ENCODE measurements at regions not wholly inside any gene's neighbourhood (a gene's known extent, or its start where the extent isn't known, plus 50 kb on each side); places are given as distances from the start of the nearest gene placed in this dataset.
"Not testable (repeated sequence)": the region's sequence is repeated elsewhere in the genome, so short reads cannot be mapped to it uniquely, and the experiment has no call there.

DNA sequence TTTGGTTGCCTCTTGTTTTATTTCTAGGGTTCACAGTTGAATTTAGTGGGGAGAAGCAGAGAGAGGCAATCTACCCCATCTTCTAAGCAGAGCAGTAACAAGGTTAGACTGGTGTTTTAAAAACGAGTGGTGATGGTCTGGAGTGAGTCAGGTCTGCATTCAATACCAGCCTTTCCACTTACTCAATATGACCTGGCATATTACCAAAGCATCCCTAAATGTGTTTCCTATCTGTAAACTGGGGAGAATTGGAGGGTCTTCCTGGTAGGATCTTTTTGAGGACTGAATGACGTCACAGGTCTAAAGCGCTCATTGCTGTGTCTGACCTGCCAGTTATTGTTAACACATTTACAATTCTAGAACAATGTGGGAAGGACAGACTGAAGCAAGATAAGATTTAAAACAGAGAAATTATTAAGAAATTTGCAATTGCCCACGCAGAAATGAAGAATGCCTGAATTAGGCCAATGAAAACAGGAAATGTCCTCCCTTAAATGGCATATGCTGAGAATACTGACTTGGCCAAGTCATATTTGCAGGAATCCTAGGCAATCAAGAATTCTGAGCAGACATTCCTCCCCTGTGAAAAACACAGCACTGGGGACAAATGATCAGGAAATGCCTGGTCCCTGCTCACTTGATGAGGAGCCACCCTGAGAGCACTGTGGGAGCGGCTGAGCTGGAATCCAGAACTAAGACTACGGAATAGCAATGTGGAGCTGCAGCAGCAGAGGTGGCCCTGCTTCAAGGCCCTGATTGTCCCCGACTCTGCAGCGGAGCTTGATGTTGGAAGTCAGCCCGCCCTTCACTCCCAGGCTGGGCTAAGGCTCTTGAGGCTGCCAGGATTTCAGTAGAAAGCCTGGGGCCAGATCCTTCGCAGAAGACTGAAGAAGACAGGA lies 184.5 kb upstream of the CXCL12 start:
- no peak for DNase-seq

DNA sequence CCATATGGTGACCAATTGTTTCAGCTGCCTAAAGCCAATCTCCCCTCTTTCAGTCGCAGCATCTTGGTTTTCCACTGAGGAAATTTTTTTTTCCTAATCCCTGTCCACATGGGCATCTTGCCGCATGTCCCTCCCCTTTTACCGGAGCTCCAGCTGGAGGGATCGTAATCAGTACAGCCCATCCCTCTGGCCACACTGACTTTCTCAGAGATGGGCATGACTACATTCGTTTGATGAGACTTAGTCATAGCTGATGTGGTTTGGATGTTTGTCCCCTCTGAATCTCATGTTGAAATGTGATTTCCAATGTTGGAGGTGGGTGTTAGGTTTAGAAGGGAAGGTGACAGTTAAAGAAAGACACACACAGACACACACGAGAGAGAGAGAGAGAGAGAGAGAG lies 186.8 kb upstream of the CXCL12 start:
- DNase-seq, result no peak

DNA sequence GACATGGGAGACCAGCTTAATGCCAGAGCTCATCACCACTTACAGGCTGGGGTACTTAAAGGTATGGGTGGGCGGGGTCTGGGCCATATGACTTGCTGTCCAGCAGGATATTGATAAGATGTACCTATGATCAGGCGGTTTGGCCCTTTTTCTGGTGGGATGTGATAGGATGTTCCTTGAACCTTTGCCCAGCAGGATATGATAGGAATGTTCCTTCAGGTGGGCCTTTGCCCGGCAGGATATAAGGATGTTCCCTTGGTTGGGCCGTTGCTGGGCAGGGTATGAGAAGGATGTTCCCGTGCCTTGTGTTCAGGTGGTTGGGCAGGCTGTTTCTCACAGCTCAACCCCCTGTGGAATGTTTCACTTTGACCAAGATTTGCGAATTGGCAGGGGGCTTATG lies 187.2 kb upstream of the CXCL12 start:
- DNase-seq, result no peak

DNA sequence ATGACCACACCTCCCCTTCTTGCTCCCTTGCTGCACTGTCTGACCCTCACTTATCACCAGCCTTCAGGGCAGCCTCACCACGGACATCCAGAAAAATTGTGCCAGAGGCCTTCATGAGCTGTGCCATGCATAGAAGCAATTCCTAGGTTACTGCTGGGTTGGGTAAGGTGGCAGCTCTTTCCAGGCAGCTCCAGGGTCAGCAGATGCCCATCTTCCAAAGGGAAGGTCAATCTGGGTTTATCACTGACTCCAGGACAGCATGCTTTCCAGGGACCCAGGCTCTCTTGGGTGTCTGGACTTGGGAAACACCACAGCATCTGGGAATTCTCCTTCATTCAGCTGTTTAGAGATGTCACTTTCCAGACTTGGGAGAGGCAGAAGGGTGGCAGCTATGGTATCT lies 188.9 kb upstream of the CXCL12 start:
- no peak for DNase-seq

DNA sequence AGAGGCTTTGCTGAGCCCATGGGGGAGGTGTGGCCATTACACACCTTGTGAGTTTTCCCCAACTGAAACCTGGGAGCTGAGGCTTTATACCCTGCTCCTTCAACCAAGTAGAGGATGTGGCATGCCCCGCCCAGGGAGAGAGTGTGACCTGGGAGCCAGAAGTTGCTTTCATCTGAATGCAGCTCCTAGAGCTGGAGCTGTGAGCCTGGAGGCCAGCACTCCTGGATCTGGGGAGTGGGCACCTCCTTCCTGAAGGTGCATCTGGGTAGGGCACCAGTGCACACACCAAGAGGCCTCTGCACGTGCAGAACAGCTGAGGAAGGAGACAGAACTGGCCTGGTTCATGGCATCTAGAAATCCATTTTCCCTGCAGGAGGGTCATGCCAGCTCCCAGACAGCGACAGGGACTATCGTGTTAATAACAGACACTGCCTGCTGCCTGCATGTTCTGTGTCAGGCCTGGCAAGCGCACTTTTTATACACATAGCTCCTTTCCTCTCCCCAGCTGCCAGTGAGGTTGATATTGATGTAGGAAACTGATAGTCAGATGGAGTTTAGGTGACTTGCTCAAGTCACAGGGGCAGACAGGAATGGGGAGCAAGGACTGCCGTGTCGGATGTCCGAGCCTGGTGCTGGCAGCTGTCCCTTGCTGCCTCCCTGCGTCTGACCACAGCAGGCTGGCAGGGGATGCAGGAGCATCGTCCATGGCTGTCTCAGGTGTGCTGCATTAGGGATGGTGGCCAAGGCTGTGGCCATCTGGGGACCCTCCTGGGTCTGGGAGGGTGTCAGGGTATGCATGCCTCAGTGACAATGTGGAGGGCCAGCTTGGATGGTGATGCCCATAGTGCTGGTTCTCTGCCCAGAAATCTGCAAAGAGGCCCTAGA lies 189.9 kb upstream of the CXCL12 start:
- no peak for DNase-seq

DNA sequence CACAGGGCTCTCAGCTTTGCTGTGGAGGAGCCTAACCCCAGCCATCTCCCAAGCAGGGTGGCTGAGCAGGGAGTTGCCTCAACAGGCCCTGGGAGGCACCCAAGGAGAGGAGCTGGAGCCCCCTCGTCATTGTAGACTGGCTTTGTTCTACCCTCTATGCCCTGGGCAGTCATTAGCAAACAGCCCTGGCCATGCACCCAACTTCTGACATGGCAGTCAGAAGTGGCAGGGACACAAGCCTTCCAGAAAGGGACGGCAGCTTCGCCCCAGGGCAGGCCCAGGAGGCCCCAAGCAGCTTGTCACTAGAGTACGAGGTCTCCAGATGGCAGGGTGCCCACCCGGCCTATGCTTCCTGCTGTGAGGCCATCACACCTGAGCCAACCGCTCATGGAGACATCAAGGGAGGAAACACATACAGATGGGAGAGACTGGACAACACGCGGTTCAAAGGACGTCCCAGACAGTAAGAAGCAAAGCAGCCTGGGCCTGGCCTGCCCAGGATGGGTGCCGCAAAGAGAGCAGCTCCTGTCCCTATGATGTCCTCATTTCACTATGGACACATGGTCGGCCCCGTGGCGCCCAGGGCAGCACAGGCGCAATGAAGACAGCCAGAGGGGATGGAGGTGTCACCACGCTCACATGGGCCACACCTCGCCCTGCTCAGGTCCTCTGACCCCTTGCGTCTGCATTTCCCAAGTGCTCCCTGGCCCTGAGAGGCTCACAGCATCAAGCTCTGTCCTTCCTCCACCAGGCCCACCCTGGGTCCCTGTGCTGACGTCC lies 190.9 kb upstream of the CXCL12 start:
- no peak for DNase-seq

- DNase-seq, result no peak
These were observed 191.8 kb upstream of the CXCL12 start for GRCh38 chr10:44576702-44577191.

- no peak for DNase-seq
These were observed 192.6 kb upstream of the CXCL12 start for GRCh38 chr10:44577533-44577932.

GRCh38 chr10:44578271-44578670 lies 193.4 kb upstream of the CXCL12 start:
- DNase-seq, result no peak

GRCh38 chr10:44578963-44579362 lies 194.1 kb upstream of the CXCL12 start:
- not testable (repeated sequence) for DNase-seq

DNA sequence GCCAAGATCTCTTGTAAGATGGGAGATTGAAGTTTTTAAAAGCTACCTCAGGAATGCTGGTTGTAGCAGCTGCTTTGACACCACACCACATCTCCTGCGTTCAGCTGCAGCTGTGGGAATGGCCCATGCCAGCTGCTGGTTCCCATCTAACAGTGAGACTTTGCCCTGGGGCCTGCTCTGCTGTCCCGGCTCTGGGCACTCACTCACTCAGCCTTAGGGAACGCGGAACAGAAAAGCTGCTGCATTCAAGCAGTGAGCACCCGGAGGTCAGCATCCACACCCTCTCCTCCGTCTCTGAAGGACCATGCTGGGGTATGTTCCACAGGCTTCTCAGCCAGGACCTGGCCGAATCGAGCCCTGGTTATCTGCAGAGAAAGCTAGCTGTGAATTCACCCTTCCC lies 197.1 kb upstream of the CXCL12 start:
- DNase-seq, result no peak

DNA sequence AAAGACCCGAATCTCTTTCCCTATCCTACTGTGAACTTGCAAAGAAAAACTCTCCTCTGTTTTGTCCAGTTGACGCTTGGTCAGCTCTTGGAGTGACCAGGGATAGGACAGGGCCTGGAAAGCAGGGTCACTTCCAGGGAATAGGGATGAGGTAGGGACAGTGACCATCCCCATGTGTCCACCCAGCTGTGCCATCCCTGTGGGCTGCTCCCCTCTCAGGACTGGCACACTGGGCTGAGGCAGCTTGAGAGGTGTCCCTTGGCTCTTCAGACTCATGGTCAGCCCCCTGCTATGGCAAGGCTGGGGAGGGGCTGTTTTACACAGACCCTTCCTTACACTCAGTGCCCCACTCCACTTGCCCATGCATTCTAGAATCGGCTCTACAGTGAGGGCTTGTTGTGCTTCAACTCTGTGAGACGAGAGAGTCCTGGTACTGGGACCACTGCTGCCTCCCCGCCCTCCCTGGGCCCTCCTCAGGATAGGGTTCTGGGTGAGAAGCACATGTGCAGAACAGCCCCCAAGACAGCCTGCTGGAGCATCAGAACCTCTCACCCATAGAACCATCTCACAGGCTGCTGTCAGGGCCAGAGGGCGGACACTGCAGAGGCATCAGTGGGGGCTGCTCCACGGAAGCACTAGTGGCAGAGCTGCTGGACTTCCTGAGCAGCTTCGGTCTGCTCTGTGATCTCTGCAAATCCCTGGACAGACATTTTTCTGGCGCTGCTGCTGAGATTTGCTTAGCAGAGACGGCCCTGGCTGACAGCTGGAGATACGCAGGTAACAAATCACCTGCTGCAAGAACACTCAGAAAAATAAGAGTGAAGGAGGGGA lies 202.8 kb upstream of the CXCL12 start:
- no peak for DNase-seq

DNA sequence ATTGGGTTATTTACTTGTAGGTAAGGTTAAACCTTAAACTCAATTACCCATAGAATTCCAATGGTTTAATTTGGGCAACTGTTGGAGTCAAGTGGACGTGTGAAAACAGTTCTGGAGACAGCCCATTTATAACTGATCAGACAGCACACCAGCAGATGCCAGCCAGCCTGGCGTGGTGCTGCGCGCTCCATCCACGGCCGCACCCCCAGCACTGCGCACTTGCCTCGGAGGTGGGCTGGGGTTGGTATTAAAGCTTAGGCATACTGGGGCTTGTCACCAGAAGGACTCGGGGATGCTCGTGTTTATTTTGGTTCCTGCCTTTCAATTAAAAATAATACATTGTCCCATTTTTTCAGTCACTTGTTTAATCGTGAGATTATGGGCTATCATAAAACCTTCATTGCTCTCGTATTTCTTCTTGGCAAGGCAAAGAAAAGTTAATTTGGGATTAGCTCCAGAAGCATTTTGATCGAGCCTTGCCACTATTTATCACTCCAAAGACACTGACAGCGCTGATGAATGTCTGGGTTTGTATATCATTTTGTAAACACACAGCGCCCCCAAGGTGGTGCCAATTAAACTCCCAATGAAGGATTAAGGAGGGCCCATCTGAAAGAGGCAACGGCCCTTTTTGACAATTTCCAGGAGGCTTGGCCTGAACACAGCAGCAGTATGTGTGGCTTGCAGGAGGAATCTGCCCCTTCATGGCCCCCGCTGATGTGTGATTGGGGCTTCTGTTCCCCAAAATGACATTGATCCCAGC lies 204.5 kb upstream of the CXCL12 start:
- no peak for DNase-seq

DNA sequence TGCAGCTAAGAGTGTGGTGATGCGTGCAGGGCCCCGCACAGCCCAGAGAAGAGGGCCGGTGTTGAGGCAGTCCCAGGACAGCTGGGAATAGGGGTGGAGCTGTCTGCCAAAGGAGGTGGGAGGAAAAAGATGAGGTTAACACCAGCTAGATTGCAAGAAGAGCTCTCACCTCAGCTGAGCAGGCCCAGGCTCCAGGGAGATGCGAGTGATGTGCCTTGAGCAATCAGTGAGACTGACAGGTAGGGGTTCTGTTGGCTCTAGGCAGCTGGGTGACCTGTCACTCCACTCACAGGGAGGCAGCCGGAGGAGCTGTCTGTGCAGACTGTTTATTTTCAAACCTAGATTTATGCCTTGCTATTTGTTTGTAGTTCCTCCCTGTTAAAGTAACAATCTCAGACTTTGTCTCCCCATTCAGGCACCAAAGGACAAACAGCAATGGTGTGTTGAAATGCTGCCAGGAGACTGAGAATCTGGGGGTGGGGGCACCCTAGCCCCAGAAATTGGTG lies 205.1 kb upstream of the CXCL12 start:
- no peak for DNase-seq

- DNase-seq, result no peak
These were observed 207.0 kb upstream of the CXCL12 start for GRCh38 chr10:44591911-44592310.

DNA sequence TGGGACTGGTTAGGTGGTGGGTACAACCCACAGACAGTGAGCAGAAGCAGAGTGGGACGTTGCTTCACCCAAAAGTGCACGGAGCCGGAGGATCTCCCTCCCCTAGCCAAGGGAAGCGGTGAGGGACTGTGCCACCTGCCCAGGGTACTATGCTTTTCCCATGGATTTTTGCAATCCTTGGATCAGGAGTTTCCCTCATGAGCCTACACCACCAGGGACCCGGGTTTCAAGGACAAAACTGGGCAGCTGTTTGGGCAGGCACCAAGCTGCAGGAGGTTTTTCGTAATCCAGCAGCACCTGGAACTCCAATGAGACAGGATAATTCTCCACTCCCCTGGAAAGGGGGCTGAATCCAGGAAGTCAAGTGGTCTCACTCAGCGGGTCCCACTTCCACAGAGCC lies 209.1 kb upstream of the CXCL12 start:
- DNase-seq, result no peak

DNA sequence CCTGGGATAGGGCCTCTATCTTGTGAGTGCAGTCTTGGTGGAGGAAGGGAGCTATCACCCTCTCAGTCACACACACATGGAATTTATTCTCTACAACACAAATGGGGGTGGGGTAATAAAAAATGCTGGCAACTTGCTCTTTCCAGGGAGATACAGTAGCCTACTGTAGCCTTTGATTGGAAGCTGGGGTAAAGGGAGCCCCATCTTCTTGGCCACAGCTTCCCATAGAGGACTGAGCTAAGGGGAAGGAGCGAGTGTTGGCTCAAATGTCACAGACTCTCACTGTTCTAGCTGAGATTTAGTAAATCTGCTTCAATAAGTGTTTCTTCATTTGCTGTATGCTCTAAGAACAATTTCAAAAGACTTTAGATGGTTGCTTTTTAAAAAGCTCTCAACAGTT lies 222.2 kb upstream of the CXCL12 start:
- no peak for DNase-seq

GRCh38 chr10:44618910-44619309 lies 234.0 kb upstream of the CXCL12 start:
- DNase-seq, result no peak

GRCh38 chr10:44619521-44619920 lies 234.6 kb upstream of the CXCL12 start:
- DNase-seq, result no peak

DNA sequence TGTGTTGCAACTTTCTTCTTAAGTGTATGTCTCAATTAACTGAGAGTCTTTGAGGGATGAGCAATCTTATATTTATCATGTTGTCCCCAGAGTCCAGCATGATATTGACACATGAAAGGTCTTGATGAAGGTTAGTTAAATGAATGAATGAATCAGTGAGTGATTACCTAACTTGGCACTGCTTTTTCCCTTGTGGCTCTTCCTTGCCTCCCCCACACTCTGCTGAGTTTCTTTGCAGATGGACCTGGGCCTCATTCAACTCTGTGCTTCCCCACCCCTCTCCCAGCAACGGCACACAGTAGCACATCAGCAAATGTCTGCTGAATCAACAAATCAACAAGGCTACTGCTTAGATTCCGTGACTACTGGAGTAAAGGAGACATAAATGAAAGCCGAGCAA lies 235.1 kb upstream of the CXCL12 start:
- no peak for DNase-seq

Data from NCI-H524 treated with DMSO at 0.1 percent for 48 hours (cell line).